Neural progenitor cell (in vitro differentiated cells): ENCODE measurements at regions not wholly inside any gene's neighbourhood (a gene's known extent, or its start where the extent isn't known, plus 50 kb on each side); places are given as distances from the start of the nearest gene placed in this dataset.
A peak's percentile ranks its signal among the peaks of the same experiment; 100 is the strongest.

Source experiments
- DNase-seq: peaks from one replicate; pipeline ENCODE4 v3.0.0-alpha.2; 2016; ENCODE audit warnings: low spot score
- H2AFZ ChIP-seq: fragments of 200-600 bp; sonication (generic); replicated peaks from 2 replicates; pipeline ENCODE4 v1.6.1; 2016; ENCODE audit warnings: antibody characterized with exemption
- H3F3A ChIP-seq: fragments of 200-600 bp; sonication (generic); 2 replicates; pipeline ENCODE4 v1.6.1; 2016; ENCODE audit warnings: antibody characterized with exemption, low read depth
- H3K27ac ChIP-seq: fragments of 200-600 bp; sonication (generic); 2 replicates; pipeline ENCODE4 v1.5.1; 2016; ENCODE audit warnings: mild to moderate bottlenecking
- H3K27me3 ChIP-seq: fragments of 200-600 bp; sonication (generic); 2 replicates; pipeline ENCODE4 v1.6.1; 2016; ENCODE audit warnings: mild to moderate bottlenecking, moderate library complexity
- H3K36me3 ChIP-seq: fragments of 200-600 bp; sonication (generic); 2 replicates; pipeline ENCODE4 v1.5.1; 2016
- H3K4me1 ChIP-seq: fragments of 200-600 bp; sonication (generic); 2 replicates; pipeline ENCODE4 v1.6.1; 2016; ENCODE audit warnings: mixed run types
- H3K4me2 ChIP-seq: fragments of 200-600 bp; sonication (generic); 2 replicates; pipeline ENCODE4 v1.6.1; 2016
- H3K4me3 ChIP-seq: fragments of 200-600 bp; sonication (generic); 2 replicates; pipeline ENCODE4 v1.5.1; 2016
- H3K79me2 ChIP-seq: fragments of 200-600 bp; sonication (generic); 2 replicates; pipeline ENCODE4 v1.6.1; 2016; ENCODE audit warnings: low read depth
- H3K9ac ChIP-seq: fragments of 200-600 bp; sonication (generic); 2 replicates; pipeline ENCODE4 v1.6.1; 2016
- H3K9me3 ChIP-seq: fragments of 200-600 bp; sonication (generic); 2 replicates; pipeline ENCODE4 v1.5.1; 2016; ENCODE audit warnings: low read depth
- H4K20me1 ChIP-seq: fragments of 200-600 bp; sonication (generic); 2 replicates; pipeline ENCODE4 v1.6.1; 2016; ENCODE audit warnings: low read depth
- H3K27ac Mint-ChIP-seq: 3 replicates; pipeline ENCODE4 v1.8.0; 2021; ENCODE audit warnings: mixed read lengths
- H3K27me3 Mint-ChIP-seq: 2 replicates; pipeline ENCODE4 v1.8.0; 2022; ENCODE audit warnings: low read depth, mild to moderate bottlenecking, inconsistent platforms, moderate library complexity, mixed read lengths; ENCODE audit not compliant: insufficient read depth
- H3K36me3 Mint-ChIP-seq: 3 replicates; pipeline ENCODE4 v1.8.0; 2021; ENCODE audit warnings: mixed read lengths
- H3K4me1 Mint-ChIP-seq: 3 replicates; pipeline ENCODE4 v1.8.0; 2021; ENCODE audit warnings: mixed read lengths
- H3K4me3 Mint-ChIP-seq: 3 replicates; pipeline ENCODE4 v1.8.0; 2021; ENCODE audit warnings: mild to moderate bottlenecking, moderate library complexity, mixed read lengths
- H3K9me3 Mint-ChIP-seq: 3 replicates; pipeline ENCODE4 v1.8.0; 2020; ENCODE audit warnings: mixed read lengths
- CTCF ChIP-seq: fragments of 200-600 bp; sonication (generic); IDR thresholded peaks from 2 replicates; pipeline ENCODE4 v1.5.1; 2017; ENCODE audit warnings: antibody characterized with exemption, mild to moderate bottlenecking
- EZH2 ChIP-seq: fragments of 200-600 bp; sonication (generic); IDR thresholded peaks from 2 replicates; pipeline ENCODE4 v1.6.1; 2017; ENCODE audit warnings: antibody characterized with exemption, mild to moderate bottlenecking, moderate library complexity
- EZH2phosphoT487 ChIP-seq: fragments of 200-600 bp; sonication (generic); IDR thresholded peaks from 2 replicates; pipeline ENCODE4 v1.6.1; 2017; ENCODE audit warnings: antibody characterized with exemption

- no peaks in the 10 kb centered on the region for H3K36me3 Mint-ChIP-seq
- no peak overlapping the region for H3K27ac ChIP-seq
- no peak overlapping the region for H3K9ac ChIP-seq
These were observed 243.5 kb downstream of the GPAT3 start for GRCh38 chr4:83779103-83780052.

GRCh38 chr4:83772685-83773084 lies 236.8 kb downstream of the GPAT3 start:
- Histone ChIP-seq H3K27ac (no peak overlapping the region), H2AFZ (no peak overlapping the region), H3K27me3 (no peaks in the 10 kb centered on the region), H4K20me1 (no peaks in the 10 kb centered on the region), H3K4me2 (no peak overlapping the region), H3K9ac (no peak overlapping the region), H3K4me3 (no peak overlapping the region), H3K36me3 (no peaks in the 10 kb centered on the region), H3K4me1 (peaks cover 11% of the 10 kb centered on the region), H3F3A (no peaks in the 10 kb centered on the region), H3K9me3 (no peaks in the 10 kb centered on the region), H3K79me2 (no peaks in the 10 kb centered on the region)
- Mint-ChIP-seq H3K27me3 (no peaks in the 10 kb centered on the region), H3K36me3 (no peaks in the 10 kb centered on the region), H3K4me3 (no peak overlapping the region), H3K9me3 (no peaks in the 10 kb centered on the region), H3K4me1 (peaks cover 4% of the 10 kb centered on the region), H3K27ac (no peak overlapping the region)
- TF ChIP-seq CTCF (no peak), EZH2phosphoT487 (no peak), EZH2 (no peak)
- peak; percentile 41 for DNase-seq

More at GRCh38 chr4:83779103-83780052, 243.5 kb downstream of the GPAT3 start:
- no peaks in the 10 kb centered on the region for H3K9me3 ChIP-seq
- H3K27ac Mint-ChIP-seq: no peak overlapping the region
- TF ChIP-seq EZH2: no peak
- no peak for TF ChIP-seq EZH2phosphoT487
- TF ChIP-seq CTCF: no peak
- H3K79me2 ChIP-seq: no peaks in the 10 kb centered on the region
- H3K4me1 Mint-ChIP-seq: no peaks in the 10 kb centered on the region
- no peaks in the 10 kb centered on the region for H3F3A ChIP-seq
- no peaks in the 10 kb centered on the region for H4K20me1 ChIP-seq
- H3K4me2 ChIP-seq: no peak overlapping the region
- DNase-seq: no peak
- H3K4me1 ChIP-seq: peaks cover 3% of the 10 kb centered on the region
- no peaks in the 10 kb centered on the region for H3K27me3 ChIP-seq
- H3K4me3 Mint-ChIP-seq: no peak overlapping the region
- no peak overlapping the region for H2AFZ ChIP-seq
- no peaks in the 10 kb centered on the region for H3K27me3 Mint-ChIP-seq
- no peak overlapping the region for H3K4me3 ChIP-seq
- H3K36me3 ChIP-seq: no peaks in the 10 kb centered on the region
- H3K9me3 Mint-ChIP-seq: no peaks in the 10 kb centered on the region

GRCh38 chr4:83771113-83771705 lies 235.3 kb downstream of the GPAT3 start:
- no peaks in the 10 kb centered on the region for H3K27me3 Mint-ChIP-seq
- peak; percentile 50 for DNase-seq
- Histone ChIP-seq H3K79me2 (no peaks in the 10 kb centered on the region), H3K4me2 (no peak overlapping the region), H3K4me3 (no peak overlapping the region), H3F3A (no peaks in the 10 kb centered on the region), H3K4me1 (peaks cover 11% of the 10 kb centered on the region), H3K36me3 (no peaks in the 10 kb centered on the region), H3K9ac (no peak overlapping the region), H2AFZ (no peak overlapping the region), H3K27ac (no peak overlapping the region), H3K27me3 (no peaks in the 10 kb centered on the region), H4K20me1 (no peaks in the 10 kb centered on the region), H3K9me3 (no peaks in the 10 kb centered on the region)
- no peaks in the 10 kb centered on the region for H3K36me3 Mint-ChIP-seq
- peaks cover 4% of the 10 kb centered on the region for H3K4me1 Mint-ChIP-seq
- peak; percentile 70 for TF ChIP-seq CTCF
- no peak for TF ChIP-seq EZH2
- no peak for TF ChIP-seq EZH2phosphoT487
- H3K4me3 Mint-ChIP-seq: no peak overlapping the region
- no peaks in the 10 kb centered on the region for H3K9me3 Mint-ChIP-seq
- no peak overlapping the region for H3K27ac Mint-ChIP-seq
